ENCODE measurements at regions not wholly inside any gene's neighbourhood (a gene's known extent, or its start where the extent isn't known, plus 50 kb on each side); places are given as distances from the start of the nearest gene placed in this dataset.
"Not testable (repeated sequence)": the region's sequence is repeated elsewhere in the genome, so short reads cannot be mapped to it uniquely, and the experiment has no call there.

DNA sequence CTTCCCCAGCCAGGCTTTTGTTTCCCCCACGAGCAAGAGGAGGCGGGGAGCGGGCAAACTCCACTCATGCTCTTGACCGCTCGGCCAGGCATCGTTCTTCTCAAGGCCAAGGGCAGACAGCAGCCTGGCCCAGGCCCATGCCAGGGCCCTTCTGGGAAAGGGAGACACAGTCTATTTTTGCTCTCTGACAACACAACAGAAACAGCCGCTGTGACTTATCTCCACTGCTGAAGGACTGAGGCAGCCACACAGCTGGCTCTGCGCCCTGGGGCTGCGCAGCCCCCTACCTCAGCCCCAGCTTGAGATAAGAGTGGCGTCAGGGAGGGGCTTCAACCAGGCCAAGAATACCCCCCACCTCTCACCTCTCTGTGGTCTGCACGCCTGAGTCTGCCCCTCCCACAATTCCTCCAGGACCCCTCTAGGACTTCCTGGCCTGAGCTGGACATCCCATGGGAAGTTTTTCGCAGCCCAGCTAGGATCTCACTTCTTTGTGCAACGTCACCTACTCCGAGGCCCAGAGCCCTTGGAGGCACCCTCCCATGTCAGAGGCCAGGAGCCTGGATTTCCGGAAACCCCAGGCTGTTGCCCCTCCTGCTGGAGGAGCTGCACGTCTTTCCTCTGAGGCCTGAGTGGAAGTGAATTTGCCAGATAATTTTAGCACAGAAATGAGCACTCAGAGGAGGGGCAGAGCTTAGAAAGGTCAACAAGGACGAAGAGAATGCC, 118.9 kb upstream of the OTOS start:
- Histone ChIP-seq H4K91ac (ENCODE audit: low read depth, low read length, poor library complexity) (no peak overlapping the region), H2AFZ (ENCODE audit: low read length) (peak overlapping the region; percentile 29), H3K79me1 (ENCODE audit: low read depth, low read length) (no peaks in the 10 kb centered on the region), H3K23ac (ENCODE audit: low read depth, low read length, poor library complexity) (peak overlapping the region; percentile 14), H3K9ac (ENCODE audit: low read depth, low read length, poor library complexity) (no peak overlapping the region), H3K4me1 (ENCODE audit: control insufficient read depth in 2 of 2, insufficient read depth in 1 of 2, low read depth in 1 of 2, low read length in 2 of 2) (peaks cover 3 to 14% of the 10 kb centered on the region in 2 donors), H2BK12ac (ENCODE audit: low read length) (peak overlapping the region; percentile 60), H2BK5ac (ENCODE audit: low read length) (no peak overlapping the region), H3K4me2 (ENCODE audit: insufficient read depth, low read length, poor library complexity, severe bottlenecking) (no peak overlapping the region), H3K27me3 (ENCODE audit: control insufficient read depth in 3 of 3, insufficient read depth in 3 of 3, low read depth in 1 of 3, low read length in 3 of 3) (no peaks in the 10 kb centered on the region), H3K4me3 (ENCODE audit: low read length in 2 of 2) (no peak overlapping the region), H4K8ac (ENCODE audit: low read depth, low read length) (no peak overlapping the region), H2BK15ac (ENCODE audit: low read length) (peak overlapping the region; percentile 73), H3K9me3 (replicated peaks in 1 of 2; ENCODE audit: control insufficient read depth in 2 of 2, insufficient read depth in 1 of 2, low read depth in 1 of 2, low read length in 2 of 2) (peaks cover 9 to 11% of the 10 kb centered on the region in 2 donors), H3K4ac (ENCODE audit: low read length) (no peak overlapping the region), H2AK5ac (ENCODE audit: low read depth, low read length) (peak overlapping the region; percentile 88), H3K36me3 (replicated peaks in 1 of 2; ENCODE audit: control insufficient read depth in 2 of 2, insufficient read depth in 2 of 2, low read length in 2 of 2) (no peaks in the 10 kb centered on the region), H3K18ac (ENCODE audit: low read length) (peak overlapping the region; percentile 73), H3K27ac (replicated peaks; ENCODE audit: low read length) (no peak overlapping the region), H2BK120ac (ENCODE audit: low read depth, low read length) (no peak overlapping the region), H3K14ac (ENCODE audit: low read length) (peak overlapping the region; percentile 58)
- no peak for DNase-seq (ENCODE audit: low spot score)
- no CpG with 5 or more reads among the region's 17 CpGs for WGBS, 2 donors (ENCODE audit: extremely low coverage in 2 of 2, insufficient read length in 2 of 2, insufficient replicate concordance in 1 of 2)

GRCh38 chr2:240259924-240260529, 119.6 kb upstream of the OTOS start:
- Histone ChIP-seq H4K91ac (ENCODE audit: low read depth, low read length, poor library complexity) (peak overlapping the region; percentile 46), H3K4me2 (ENCODE audit: insufficient read depth, low read length, poor library complexity, severe bottlenecking) (no peak overlapping the region), H2AK5ac (ENCODE audit: low read depth, low read length) (peak overlapping the region; percentile 57), H3K14ac (ENCODE audit: low read length) (peak overlapping the region; percentile 58), H2AFZ (ENCODE audit: low read length) (no peak overlapping the region), H3K18ac (ENCODE audit: low read length) (peak overlapping the region; percentile 73), H3K4me3 (ENCODE audit: low read length in 2 of 2) (no peak overlapping the region), H3K9ac (ENCODE audit: low read depth, low read length, poor library complexity) (no peak overlapping the region), H3K23ac (ENCODE audit: low read depth, low read length, poor library complexity) (peak overlapping the region; percentile 14), H2BK12ac (ENCODE audit: low read length) (no peak overlapping the region), H3K4me1 (ENCODE audit: control insufficient read depth in 2 of 2, insufficient read depth in 1 of 2, low read depth in 1 of 2, low read length in 2 of 2) (peaks cover 3 to 14% of the 10 kb centered on the region in 2 donors), H3K36me3 (replicated peaks in 1 of 2; ENCODE audit: control insufficient read depth in 2 of 2, insufficient read depth in 2 of 2, low read length in 2 of 2) (no peaks in the 10 kb centered on the region), H2BK120ac (ENCODE audit: low read depth, low read length) (no peak overlapping the region), H3K9me3 (replicated peaks in 1 of 2; ENCODE audit: control insufficient read depth in 2 of 2, insufficient read depth in 1 of 2, low read depth in 1 of 2, low read length in 2 of 2) (peaks cover 9 to 11% of the 10 kb centered on the region in 2 donors), H3K79me1 (ENCODE audit: low read depth, low read length) (no peaks in the 10 kb centered on the region), H2BK5ac (ENCODE audit: low read length) (no peak overlapping the region), H3K27ac (replicated peaks; ENCODE audit: low read length) (no peak overlapping the region), H4K8ac (ENCODE audit: low read depth, low read length) (no peak overlapping the region), H3K4ac (ENCODE audit: low read length) (no peak overlapping the region), H2BK15ac (ENCODE audit: low read length) (no peak overlapping the region), H3K27me3 (ENCODE audit: control insufficient read depth in 3 of 3, insufficient read depth in 3 of 3, low read depth in 1 of 3, low read length in 3 of 3) (no peaks in the 10 kb centered on the region)
- WGBS, 2 donors (ENCODE audit: extremely low coverage in 2 of 2, insufficient read length in 2 of 2, insufficient replicate concordance in 1 of 2): no CpG with 5 or more reads among the region's 7 CpGs
- no peak for DNase-seq (ENCODE audit: low spot score)

- Histone ChIP-seq H3K4me1 (ENCODE audit: control insufficient read depth in 2 of 2, insufficient read depth in 1 of 2, low read depth in 1 of 2, low read length in 2 of 2) (peaks cover 3 to 10% of the 10 kb centered on the region in 2 donors), H3K4ac (ENCODE audit: low read length) (no peak overlapping the region), H3K23ac (ENCODE audit: low read depth, low read length, poor library complexity) (no peak overlapping the region), H3K36me3 (replicated peaks in 1 of 2; ENCODE audit: control insufficient read depth in 2 of 2, insufficient read depth in 2 of 2, low read length in 2 of 2) (no peaks in the 10 kb centered on the region), H4K91ac (ENCODE audit: low read depth, low read length, poor library complexity) (no peak overlapping the region), H3K14ac (ENCODE audit: low read length) (no peak overlapping the region), H3K9ac (ENCODE audit: low read depth, low read length, poor library complexity) (no peak overlapping the region), H3K27me3 (ENCODE audit: control insufficient read depth in 3 of 3, insufficient read depth in 3 of 3, low read depth in 1 of 3, low read length in 3 of 3) (no peaks in the 10 kb centered on the region), H2BK120ac (ENCODE audit: low read depth, low read length) (no peak overlapping the region), H2BK5ac (ENCODE audit: low read length) (no peak overlapping the region), H3K9me3 (replicated peaks in 1 of 2; ENCODE audit: control insufficient read depth in 2 of 2, insufficient read depth in 1 of 2, low read depth in 1 of 2, low read length in 2 of 2) (peaks cover 9 to 11% of the 10 kb centered on the region in 2 donors), H2BK12ac (ENCODE audit: low read length) (no peak overlapping the region), H4K8ac (ENCODE audit: low read depth, low read length) (no peak overlapping the region), H3K79me1 (ENCODE audit: low read depth, low read length) (no peaks in the 10 kb centered on the region), H3K27ac (replicated peaks; ENCODE audit: low read length) (no peak overlapping the region), H2AK5ac (ENCODE audit: low read depth, low read length) (no peak overlapping the region), H3K18ac (ENCODE audit: low read length) (no peak overlapping the region), H3K4me2 (ENCODE audit: insufficient read depth, low read length, poor library complexity, severe bottlenecking) (no peak overlapping the region), H2BK15ac (ENCODE audit: low read length) (no peak overlapping the region), H3K4me3 (ENCODE audit: low read length in 2 of 2) (no peak overlapping the region), H2AFZ (ENCODE audit: low read length) (no peak overlapping the region)
- no peak for DNase-seq (ENCODE audit: low spot score)
- no CpG with 5 or more reads among the region's 4 CpGs for WGBS, 2 donors (ENCODE audit: extremely low coverage in 2 of 2, insufficient read length in 2 of 2, insufficient replicate concordance in 1 of 2)
Measured at GRCh38 chr2:240260664-240261063, 120.2 kb upstream of the OTOS start.

- not testable (repeated sequence) for H3K23ac ChIP-seq (ENCODE audit: low read depth, low read length, poor library complexity); H4K91ac ChIP-seq (ENCODE audit: low read depth, low read length, poor library complexity); H2AFZ ChIP-seq (ENCODE audit: low read length); H3K14ac ChIP-seq (ENCODE audit: low read length); H2BK120ac ChIP-seq (ENCODE audit: low read depth, low read length); H3K79me1 ChIP-seq (ENCODE audit: low read depth, low read length); DNase-seq (ENCODE audit: low spot score); H3K4me3 ChIP-seq (ENCODE audit: low read length in 2 of 2); H3K4me1 ChIP-seq (ENCODE audit: control insufficient read depth in 2 of 2, insufficient read depth in 1 of 2, low read depth in 1 of 2, low read length in 2 of 2); H3K27ac ChIP-seq (replicated peaks; ENCODE audit: low read length); H3K18ac ChIP-seq (ENCODE audit: low read length); H2BK15ac ChIP-seq (ENCODE audit: low read length); H2BK12ac ChIP-seq (ENCODE audit: low read length); H3K36me3 ChIP-seq (replicated peaks in 1 of 2; ENCODE audit: control insufficient read depth in 2 of 2, insufficient read depth in 2 of 2, low read length in 2 of 2); H2AK5ac ChIP-seq (ENCODE audit: low read depth, low read length); H4K8ac ChIP-seq (ENCODE audit: low read depth, low read length); H3K27me3 ChIP-seq (ENCODE audit: control insufficient read depth in 3 of 3, insufficient read depth in 3 of 3, low read depth in 1 of 3, low read length in 3 of 3); H3K9ac ChIP-seq (ENCODE audit: low read depth, low read length, poor library complexity); H3K4me2 ChIP-seq (ENCODE audit: insufficient read depth, low read length, poor library complexity, severe bottlenecking); H2BK5ac ChIP-seq (ENCODE audit: low read length); H3K4ac ChIP-seq (ENCODE audit: low read length)
- H3K9me3 ChIP-seq (replicated peaks in 1 of 2; ENCODE audit: control insufficient read depth in 2 of 2, insufficient read depth in 1 of 2, low read depth in 1 of 2, low read length in 2 of 2): peaks cover 9 to 11% of the 10 kb centered on the region in 2 donors
- no CpG with 5 or more reads among the region's 1 CpG for WGBS, 2 donors (ENCODE audit: extremely low coverage in 2 of 2, insufficient read length in 2 of 2, insufficient replicate concordance in 1 of 2)
Measured at GRCh38 chr2:240262578-240262977, 122.1 kb upstream of the OTOS start.
